ENCODE measurements at regions not wholly inside any gene's neighbourhood (a gene's known extent, or its start where the extent isn't known, plus 50 kb on each side); places are given as distances from the start of the nearest gene placed in this dataset.
"Not testable (repeated sequence)": the region's sequence is repeated elsewhere in the genome, so short reads cannot be mapped to it uniquely, and the experiment has no call there.

DNA sequence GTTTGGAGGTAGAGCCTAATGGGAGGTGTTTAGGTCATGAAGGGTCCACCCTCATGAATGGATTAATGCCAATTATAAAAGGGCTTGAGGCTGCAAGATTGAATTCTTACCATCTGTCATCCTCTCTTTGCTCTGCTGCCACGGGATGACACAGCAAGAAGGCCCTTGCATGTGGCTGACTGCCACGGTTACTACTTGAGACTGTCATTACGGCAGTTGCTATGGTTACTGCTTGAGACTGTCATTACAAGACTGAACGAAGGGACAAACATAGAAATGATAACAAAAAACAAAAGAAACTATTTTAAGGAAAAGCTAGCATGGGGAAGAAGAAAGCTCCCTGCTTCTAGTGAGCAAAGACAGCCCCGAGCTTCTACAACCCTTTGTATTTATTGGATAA is 715.0 kb downstream of the TFAP2A start:
- no peak for ATAC-seq (ENCODE audit: low read depth)
- no peak for DNase-seq (ENCODE audit: low spot score)
- Histone ChIP-seq H3K27ac (ENCODE audit: poor library complexity, severe bottlenecking) (no peak overlapping the region), H3K9me3 (ENCODE audit: severe bottlenecking) (no peaks in the 10 kb centered on the region), H3K4me1 (ENCODE audit: insufficient read depth, poor library complexity, severe bottlenecking) (no peaks in the 10 kb centered on the region), H3K36me3 (ENCODE audit: low read depth) (no peaks in the 10 kb centered on the region), H3K4me3 (ENCODE audit: severe bottlenecking) (no peak overlapping the region), H3K27me3 (ENCODE audit: insufficient read depth, poor library complexity, severe bottlenecking) (no peaks in the 10 kb centered on the region)
- TF ChIP-seq CTCF (IDR thresholded peaks at IDR 0.05; ENCODE audit: poor library complexity, severe bottlenecking), result no peak

GRCh38 chr6:9697263-9697931 is 717.5 kb downstream of the TFAP2A start:
- DNase-seq (ENCODE audit: low spot score) (no peak), ATAC-seq (ENCODE audit: low read depth) (no peak)
- Histone ChIP-seq H3K4me3 (ENCODE audit: severe bottlenecking) (no peak overlapping the region), H3K27ac (ENCODE audit: poor library complexity, severe bottlenecking) (no peak overlapping the region), H3K9me3 (ENCODE audit: severe bottlenecking) (no peaks in the 10 kb centered on the region), H3K4me1 (ENCODE audit: insufficient read depth, poor library complexity, severe bottlenecking) (no peaks in the 10 kb centered on the region), H3K36me3 (ENCODE audit: low read depth) (no peaks in the 10 kb centered on the region), H3K27me3 (ENCODE audit: insufficient read depth, poor library complexity, severe bottlenecking) (no peaks in the 10 kb centered on the region)
- TF ChIP-seq CTCF (IDR thresholded peaks at IDR 0.05; ENCODE audit: poor library complexity, severe bottlenecking), result no peak

DNA sequence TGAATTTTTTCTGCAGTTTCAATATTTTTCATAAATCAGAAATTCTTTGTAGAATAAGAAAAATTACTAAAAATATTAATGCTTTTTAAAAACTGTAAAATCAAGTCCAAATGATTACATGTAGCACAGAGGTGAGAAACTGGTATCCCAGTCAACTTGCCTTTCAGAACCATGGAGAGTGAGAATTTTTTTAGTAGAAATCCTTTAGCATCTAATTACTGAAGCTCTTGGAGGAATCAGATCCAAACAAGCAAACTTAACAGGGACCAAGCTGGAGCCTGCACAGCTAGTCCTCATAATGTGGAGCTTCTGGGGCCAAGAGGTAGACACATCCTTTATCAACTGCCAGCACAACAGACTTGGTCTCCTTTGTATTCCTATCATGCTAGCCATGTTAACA is 724.5 kb downstream of the TFAP2A start:
- H3K4me1 ChIP-seq (ENCODE audit: insufficient read depth, poor library complexity, severe bottlenecking), result no peaks in the 10 kb centered on the region
- no peaks in the 10 kb centered on the region for H3K36me3 ChIP-seq (ENCODE audit: low read depth)
- H3K4me3 ChIP-seq (ENCODE audit: severe bottlenecking), result no peak overlapping the region
- no peak for ATAC-seq (ENCODE audit: low read depth)
- DNase-seq (ENCODE audit: low spot score), result no peak
- H3K27me3 ChIP-seq (ENCODE audit: insufficient read depth, poor library complexity, severe bottlenecking), result no peaks in the 10 kb centered on the region
- H3K9me3 ChIP-seq (ENCODE audit: severe bottlenecking), result no peaks in the 10 kb centered on the region
- TF ChIP-seq CTCF (IDR thresholded peaks at IDR 0.05; ENCODE audit: poor library complexity, severe bottlenecking), result no peak
- H3K27ac ChIP-seq (ENCODE audit: poor library complexity, severe bottlenecking), result no peak overlapping the region

DNA sequence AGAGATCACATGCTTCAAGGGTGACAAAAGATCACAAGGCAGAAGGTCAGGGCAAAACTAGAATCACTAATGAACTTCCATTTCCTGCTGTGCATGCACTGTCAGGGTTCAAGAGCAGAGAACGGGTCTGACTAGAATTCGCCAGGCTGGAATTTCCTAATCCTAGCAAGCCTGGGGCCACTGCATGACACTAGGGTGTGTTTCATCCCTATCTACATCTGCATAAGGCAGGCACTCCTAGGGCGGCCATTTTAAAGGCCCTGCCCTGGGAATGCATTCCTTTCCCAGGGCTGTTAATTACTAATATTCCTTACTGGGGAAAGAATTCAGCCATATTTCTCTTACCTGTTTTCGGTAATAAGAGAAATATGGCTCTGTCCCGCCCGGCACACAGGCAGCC is 734.1 kb downstream of the TFAP2A start:
- ATAC-seq (ENCODE audit: low read depth); H3K36me3 ChIP-seq (ENCODE audit: low read depth); H3K9me3 ChIP-seq (ENCODE audit: severe bottlenecking); H3K4me3 ChIP-seq (ENCODE audit: severe bottlenecking); H3K27ac ChIP-seq (ENCODE audit: poor library complexity, severe bottlenecking); H3K4me1 ChIP-seq (ENCODE audit: insufficient read depth, poor library complexity, severe bottlenecking); H3K27me3 ChIP-seq (ENCODE audit: insufficient read depth, poor library complexity, severe bottlenecking); DNase-seq (ENCODE audit: low spot score): not testable (repeated sequence)

DNA sequence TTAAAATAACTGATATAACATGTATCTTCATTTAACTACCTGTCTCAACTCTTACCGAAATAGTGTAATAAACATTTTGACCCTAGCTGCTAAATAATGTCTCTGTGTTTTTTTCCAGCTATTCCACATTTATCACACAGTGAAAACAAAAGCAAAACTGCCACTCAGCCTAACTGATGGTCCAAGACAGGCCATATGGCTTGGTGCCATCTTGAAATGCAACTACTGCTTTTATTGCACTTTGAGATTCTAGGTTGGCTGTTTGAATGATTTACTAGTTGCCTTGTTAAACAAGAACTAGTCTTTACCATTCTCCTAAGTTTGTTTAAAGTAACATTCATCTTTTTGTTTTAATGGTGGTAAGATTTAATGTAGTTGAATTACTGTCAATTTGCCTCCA is 739.8 kb downstream of the TFAP2A start:
- ATAC-seq (ENCODE audit: low read depth), result no peak
- H3K4me3 ChIP-seq (ENCODE audit: severe bottlenecking), result no peak overlapping the region
- no peaks in the 10 kb centered on the region for H3K9me3 ChIP-seq (ENCODE audit: severe bottlenecking)
- no peaks in the 10 kb centered on the region for H3K4me1 ChIP-seq (ENCODE audit: insufficient read depth, poor library complexity, severe bottlenecking)
- no peaks in the 10 kb centered on the region for H3K36me3 ChIP-seq (ENCODE audit: low read depth)
- H3K27ac ChIP-seq (ENCODE audit: poor library complexity, severe bottlenecking), result no peak overlapping the region
- no peak for DNase-seq (ENCODE audit: low spot score)
- H3K27me3 ChIP-seq (ENCODE audit: insufficient read depth, poor library complexity, severe bottlenecking), result no peaks in the 10 kb centered on the region
- TF ChIP-seq CTCF (IDR thresholded peaks at IDR 0.05; ENCODE audit: poor library complexity, severe bottlenecking), result no peak
